SK-N-SH (cell line): ENCODE measurements at regions not wholly inside any gene's neighbourhood (a gene's known extent, or its start where the extent isn't known, plus 50 kb on each side); places are given as distances from the start of the nearest gene placed in this dataset.

Source experiments
- CTCF ChIA-PET: fragments of 300-600, 350-600 bp; formaldehyde crosslinking; extraction: SDS; loops from one replicate; lab custom pipeline; 2021; lab: Yijun Ruan, JAX
- POLR2A ChIA-PET: fragments of 350-600 bp; sonication (Branson Sonifier 250); formaldehyde crosslinking; extraction: SDS; loops from one replicate; lab custom pipeline; 2020; ENCODE audit warnings: antibody characterized with exemption, inconsistent platforms; lab: Yijun Ruan, JAX
- DNase-seq: peaks from one replicate; pipeline ENCODE4 v3.0.0; 2012
- H2AFZ ChIP-seq: fragments of 200-600 bp; sonication (generic); 2 replicates; pipeline ENCODE4 v1.8.1; 2016; ENCODE audit warnings: antibody characterized with exemption, mild to moderate bottlenecking, low read depth
- H3F3A ChIP-seq: fragments of 200-600 bp; sonication (generic); replicated peaks from 2 replicates; pipeline ENCODE3; 2016; ENCODE audit warnings: antibody characterized with exemption, mild to moderate bottlenecking; ENCODE audit not compliant: insufficient read depth
- H3K27ac ChIP-seq, 2 experiments: fragments of 200-500 bp in 1 of 2; fragments of 200-600 bp in 1 of 2; sonication (Bioruptor generic) in 1 of 2; sonication (generic), shearing (Covaris generic) in 1 of 2; 2 replicates each; pipeline versions ENCODE4 v1.5.1 to v1.6.1; 2014 to 2016; ENCODE audit warnings: low read depth in 2 of 2, inconsistent platforms in 1 of 2, low read length in 1 of 2, mild to moderate bottlenecking in 1 of 2, mixed read lengths in 1 of 2
- H3K27me3 ChIP-seq: fragments of 200-600 bp; sonication (generic), shearing (Covaris generic); 2 replicates; pipeline ENCODE4 v1.6.1; 2016; ENCODE audit warnings: mixed run types; ENCODE audit not compliant: insufficient read depth
- H3K36me3 ChIP-seq, 2 experiments: fragments of 200-500 bp in 1 of 2; fragments of 200-600 bp in 1 of 2; sonication (Bioruptor generic) in 1 of 2; sonication (generic) in 1 of 2; replicated peaks in 1 of 2; 2 replicates each; pipeline versions ENCODE3 to v1.5.1; 2014 to 2016; ENCODE audit warnings: low read length in 1 of 2, mild to moderate bottlenecking in 1 of 2; ENCODE audit not compliant: insufficient read depth in 2 of 2, control insufficient read depth in 1 of 2
- H3K4me1 ChIP-seq, 2 experiments: fragments of 200-500 bp in 1 of 2; fragments of 200-600 bp in 1 of 2; sonication (Bioruptor generic) in 1 of 2; sonication (generic), shearing (Covaris generic) in 1 of 2; 2 replicates each; pipeline versions ENCODE4 v1.5.1 to v1.6.1; 2014 to 2016; ENCODE audit warnings: low read depth in 1 of 2, low read length in 1 of 2, mixed run types in 1 of 2; ENCODE audit not compliant: insufficient read depth in 2 of 2, control insufficient read depth in 1 of 2
- H3K4me2 ChIP-seq: fragments of 200-600 bp; sonication (generic), shearing (Covaris generic); 2 replicates; pipeline ENCODE4 v1.6.1; 2017; ENCODE audit warnings: mixed run types
- H3K4me3 ChIP-seq, 2 experiments: fragments of 200-500 bp in 1 of 2; fragments of 200-600 bp in 1 of 2; sonication (Bioruptor generic) in 1 of 2; sonication (generic), shearing (Covaris generic) in 1 of 2; 2 replicates each; pipeline versions ENCODE4 v1.5.1 to v1.8.1; 2014 to 2016; ENCODE audit warnings: low read depth in 2 of 2, inconsistent platforms in 1 of 2, low read length in 1 of 2, mild to moderate bottlenecking in 1 of 2, mixed read lengths in 1 of 2, moderate library complexity in 1 of 2
- H3K79me2 ChIP-seq: fragments of 200-600 bp; sonication (generic); 2 replicates; pipeline ENCODE4 v1.8.1; 2017; ENCODE audit warnings: mild to moderate bottlenecking; ENCODE audit not compliant: insufficient read depth
- H3K9ac ChIP-seq: fragments of 200-600 bp; sonication (generic); 2 replicates; pipeline ENCODE4 v1.6.1; 2017; ENCODE audit warnings: mixed run types
- H3K9me2 ChIP-seq: fragments of 200-600 bp; sonication (generic); 2 replicates; pipeline ENCODE4 v1.6.1; 2017; ENCODE audit warnings: mixed run types
- H3K9me3 ChIP-seq: fragments of 200-600 bp; sonication (generic); 2 replicates; pipeline ENCODE4 v1.6.1; 2017; ENCODE audit warnings: mixed run types, mild to moderate bottlenecking, moderate library complexity
- H4K20me1 ChIP-seq: fragments of 200-600 bp; sonication (generic); 2 replicates; pipeline ENCODE4 v1.6.1; 2017; ENCODE audit warnings: mild to moderate bottlenecking, mixed run types; ENCODE audit not compliant: insufficient read depth
- CHD2 ChIP-seq: fragments of 150-350 bp; IDR thresholded peaks from 2 replicates; pipeline ENCODE4 v1.6.1; 2018; ENCODE audit warnings: low read length; ENCODE audit not compliant: partially characterized antibody
- FOSL2 ChIP-seq: IDR thresholded peaks from 2 replicates; pipeline ENCODE4 v1.4.0; 2012; ENCODE audit warnings: low read depth, mild to moderate bottlenecking, moderate library complexity, borderline replicate concordance
- FOXM1 ChIP-seq: IDR thresholded peaks from 2 replicates; pipeline ENCODE4 v1.4.0; 2012; ENCODE audit warnings: low read depth, mild to moderate bottlenecking
- JUND ChIP-seq: IDR thresholded peaks from 2 replicates; pipeline ENCODE4 v1.4.0; 2012
- NRF1 ChIP-seq: IDR thresholded peaks from 2 replicates; pipeline ENCODE4 v1.6.1; 2012; ENCODE audit warnings: low read depth, mild to moderate bottlenecking, low read length
- RAD21 ChIP-seq: IDR thresholded peaks from 2 replicates; pipeline ENCODE4 v1.6.1; 2012; ENCODE audit warnings: mild to moderate bottlenecking, low read length
- RCOR1 ChIP-seq: fragments of 150-350 bp; IDR thresholded peaks from 2 replicates; pipeline ENCODE4 v1.6.1; 2017; ENCODE audit warnings: antibody characterized with exemption, low read length
- REST ChIP-seq: IDR thresholded peaks from 2 replicates; pipeline ENCODE4 v1.6.1; 2012; ENCODE audit warnings: mild to moderate bottlenecking, low read depth, low read length, moderate library complexity
- RXRA ChIP-seq: IDR thresholded peaks from 2 replicates; pipeline ENCODE4 v1.4.0; 2012; ENCODE audit warnings: low read depth, mild to moderate bottlenecking, borderline replicate concordance
- SIN3A ChIP-seq: IDR thresholded peaks from 2 replicates; pipeline ENCODE4 v1.6.1; 2012; ENCODE audit warnings: low read depth, mild to moderate bottlenecking, low read length, moderate library complexity, borderline replicate concordance
- TAF1 ChIP-seq: IDR thresholded peaks from 2 replicates; pipeline ENCODE4 v1.6.1; 2012; ENCODE audit warnings: low read depth, mild to moderate bottlenecking, low read length, moderate library complexity, borderline replicate concordance
- TCF12 ChIP-seq: IDR thresholded peaks from 2 replicates; pipeline ENCODE4 v1.4.0; 2012
- TEAD4 ChIP-seq: IDR thresholded peaks from 2 replicates; pipeline ENCODE4 v1.4.0; 2012; ENCODE audit warnings: mild to moderate bottlenecking, borderline replicate concordance; ENCODE audit not compliant: insufficient read depth
- USF1 ChIP-seq: IDR thresholded peaks from 2 replicates; pipeline ENCODE4 v1.4.0; 2012; ENCODE audit warnings: low read depth, borderline replicate concordance
- WGBS: methylation state at CpG from one replicate; pipeline ENCODE4 v1.1.6; 2017; ENCODE audit warnings: low lambda C conversion rate; 5-methylcytosine and 5-hydroxymethylcytosine counted together
- TF ChIP-seq, protein P1 (sequence below): fragments of 200-600 bp; sonication (generic); IDR thresholded peaks from 2 replicates; pipeline ENCODE4 v1.6.1; 2017; ENCODE audit warnings: antibody characterized with exemption, mild to moderate bottlenecking, moderate library complexity

DNA sequence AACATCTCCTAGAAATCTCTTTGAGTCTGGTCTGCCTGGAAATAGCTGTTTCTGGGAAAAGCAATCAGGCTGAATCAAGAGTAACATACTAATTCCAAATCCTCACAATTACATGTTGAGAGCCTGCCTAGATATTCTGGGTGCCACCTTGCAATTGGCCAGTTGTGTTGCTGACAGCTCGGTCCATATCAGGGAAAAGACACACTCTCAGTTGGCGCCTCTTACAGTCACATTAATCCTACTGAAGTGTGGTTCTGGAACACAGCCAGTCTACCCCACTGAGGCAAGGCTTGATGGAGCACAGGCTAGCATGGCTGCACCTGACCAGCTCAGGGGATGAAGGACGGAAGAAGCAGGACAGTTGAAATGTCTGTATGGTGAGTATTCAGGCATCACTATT is 121.4 kb upstream of the TAB2 start:
- H4K20me1 ChIP-seq = no peaks in the 10 kb centered on the region
- ChIA-PET CTCF (no interaction called here), POLR2A (no interaction called here)
- no peaks in the 10 kb centered on the region for H3K9me2 ChIP-seq
- H3K27me3 ChIP-seq = no peaks in the 10 kb centered on the region
- WGBS = 87% methylated on average over 3 of the region's 3 CpGs
- no peaks in the 10 kb centered on the region for H3K36me3 ChIP-seq
- H3K4me3 ChIP-seq = no peak overlapping the region
- H3K4me2 ChIP-seq = no peak overlapping the region
- H3K79me2 ChIP-seq = no peaks in the 10 kb centered on the region
- no peaks in the 10 kb centered on the region for H3K9me3 ChIP-seq
- H2AFZ ChIP-seq = no peak overlapping the region
- DNase-seq = no peak
- no peaks in the 10 kb centered on the region for H3F3A ChIP-seq
- H3K27ac ChIP-seq = no peak overlapping the region
- TF ChIP-seq, protein P1, sequence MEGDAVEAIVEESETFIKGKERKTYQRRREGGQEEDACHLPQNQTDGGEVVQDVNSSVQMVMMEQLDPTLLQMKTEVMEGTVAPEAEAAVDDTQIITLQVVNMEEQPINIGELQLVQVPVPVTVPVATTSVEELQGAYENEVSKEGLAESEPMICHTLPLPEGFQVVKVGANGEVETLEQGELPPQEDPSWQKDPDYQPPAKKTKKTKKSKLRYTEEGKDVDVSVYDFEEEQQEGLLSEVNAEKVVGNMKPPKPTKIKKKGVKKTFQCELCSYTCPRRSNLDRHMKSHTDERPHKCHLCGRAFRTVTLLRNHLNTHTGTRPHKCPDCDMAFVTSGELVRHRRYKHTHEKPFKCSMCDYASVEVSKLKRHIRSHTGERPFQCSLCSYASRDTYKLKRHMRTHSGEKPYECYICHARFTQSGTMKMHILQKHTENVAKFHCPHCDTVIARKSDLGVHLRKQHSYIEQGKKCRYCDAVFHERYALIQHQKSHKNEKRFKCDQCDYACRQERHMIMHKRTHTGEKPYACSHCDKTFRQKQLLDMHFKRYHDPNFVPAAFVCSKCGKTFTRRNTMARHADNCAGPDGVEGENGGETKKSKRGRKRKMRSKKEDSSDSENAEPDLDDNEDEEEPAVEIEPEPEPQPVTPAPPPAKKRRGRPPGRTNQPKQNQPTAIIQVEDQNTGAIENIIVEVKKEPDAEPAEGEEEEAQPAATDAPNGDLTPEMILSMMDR = no peak
- TF ChIP-seq REST (no peak), FOXM1 (no peak), RCOR1 (no peak), TAF1 (no peak), SIN3A (no peak), TCF12 (no peak), RAD21 (no peak), FOSL2 (no peak), CHD2 (no peak), NRF1 (no peak), TEAD4 (no peak), USF1 (no peak)
- H3K4me1 ChIP-seq = no peaks in the 10 kb centered on the region; a peak in 1 of 4 replicates
- no peak overlapping the region for H3K9ac ChIP-seq

GRCh38 chr6:149197482-149197881 is 120.0 kb upstream of the TAB2 start:
- H3K4me2 ChIP-seq = no peak overlapping the region

More at GRCh38 chr6:149197482-149197881, 120.0 kb upstream of the TAB2 start:
- ChIA-PET POLR2A (no interaction called here), CTCF (no interaction called here)
- H3K36me3 ChIP-seq = no peaks in the 10 kb centered on the region
- no peaks in the 10 kb centered on the region for H3K9me3 ChIP-seq
- no peak for DNase-seq
- no peak overlapping the region for H3K4me3 ChIP-seq
- TF ChIP-seq JUND = no peak
- TF ChIP-seq RAD21 = no peak
- no peak for TF ChIP-seq RXRA
- no peaks in the 10 kb centered on the region for H3K27me3 ChIP-seq
- no peaks in the 10 kb centered on the region for H3F3A ChIP-seq
- H3K9me2 ChIP-seq = no peaks in the 10 kb centered on the region
- no peak overlapping the region for H2AFZ ChIP-seq
- no peaks in the 10 kb centered on the region for H3K79me2 ChIP-seq
- H3K9ac ChIP-seq = no peak overlapping the region
- no peaks in the 10 kb centered on the region; a peak in 1 of 4 replicates for H3K4me1 ChIP-seq
- no peak overlapping the region for H3K27ac ChIP-seq
- H4K20me1 ChIP-seq = no peaks in the 10 kb centered on the region
